Right ventricle myocardium inferior (tissue), 1 donor: ENCODE measurements at regions not wholly inside any gene's neighbourhood (a gene's known extent, or its start where the extent isn't known, plus 50 kb on each side); places are given as distances from the start of the nearest gene placed in this dataset.

Experiments used
- ATAC-seq: fragments of 200-7000 bp; cut with Tn5 transposase; one replicate; pipeline ENCODE4 v1.9.1; 2020; ENCODE audit warnings: mild to moderate bottlenecking, moderate library complexity
- DNase-seq: peaks from one replicate; pipeline ENCODE4 v3.0.0; 2021; ENCODE audit errors: missing footprints
- intact Hi-C: fragments of 100-400 bp; cut with DNase I; formaldehyde crosslinking; loops from one replicate; pipeline ENCODE4 v1.11.0; 2022
- donor health status: DM: no; HTN: yes; CAD: no; lungs with severe emphysema.

DNA sequence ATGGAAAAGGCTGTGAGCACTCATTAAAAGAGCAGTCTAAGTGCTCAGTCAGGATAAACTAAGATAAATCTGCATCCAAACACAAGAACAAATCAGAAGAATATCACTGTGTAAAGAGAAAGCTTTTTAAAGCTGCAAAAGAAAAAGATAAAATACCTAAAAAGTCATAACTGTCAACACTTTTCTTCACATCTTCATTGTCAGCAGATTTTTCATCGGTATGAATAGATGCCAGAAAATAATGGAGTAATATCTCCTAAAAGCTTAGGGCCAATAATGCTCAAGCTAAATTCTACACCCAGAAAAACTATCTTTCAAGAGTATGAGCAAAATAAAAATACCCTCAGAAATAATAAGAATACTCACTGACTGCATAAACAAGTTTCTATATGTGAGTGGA lies 54.0 kb upstream of the PALMD start:
- intact Hi-C loops = no loop called here
- no peak for DNase-seq
- no peak for ATAC-seq

DNA sequence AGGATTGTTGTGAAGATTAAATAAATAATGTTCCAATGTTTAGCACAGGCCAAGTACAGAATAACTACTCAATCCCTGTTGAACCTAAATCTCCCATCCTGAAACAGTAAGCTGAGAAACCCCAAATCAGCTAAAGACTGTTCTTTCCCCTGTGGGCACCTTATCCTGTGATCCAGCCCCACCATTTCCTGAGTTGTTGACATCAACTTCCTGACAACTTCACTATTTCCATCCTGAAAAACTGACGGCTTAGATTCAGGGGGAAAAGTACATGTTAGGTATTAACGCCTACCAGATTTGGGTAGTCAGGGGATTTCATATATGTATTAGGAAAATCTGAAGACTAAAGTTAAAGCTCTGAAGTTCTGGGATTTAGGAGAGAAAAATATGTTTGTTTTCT lies 51.7 kb upstream of the PALMD start:
- intact Hi-C loops = no loop called here
- ATAC-seq = no peak
- no peak for DNase-seq

DNA sequence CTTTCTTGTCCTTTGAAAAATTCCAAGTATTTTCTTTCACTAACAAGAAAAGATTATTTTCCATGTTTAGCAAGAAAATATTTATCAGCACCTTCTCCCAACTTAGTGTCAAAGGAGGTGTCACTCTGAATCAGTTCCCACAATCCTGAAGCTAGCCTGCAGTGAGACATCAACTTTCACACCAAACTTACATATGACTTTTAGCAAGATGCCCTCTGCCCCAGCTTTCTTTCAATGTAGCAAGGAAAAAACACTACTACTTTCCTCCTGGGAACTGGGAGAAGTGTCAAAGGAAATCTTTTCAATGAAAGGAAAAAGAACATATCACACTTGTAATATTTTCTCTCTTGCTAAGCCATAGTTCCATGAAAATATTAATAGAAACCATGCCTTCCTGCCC lies 50.9 kb upstream of the PALMD start:
- intact Hi-C loops = loop anchor here (5.0 kb wide), 1 partner anchor 53 kb away; no protein-coding TSS in a partner anchor
- DNase-seq = no peak
- no peak for ATAC-seq

DNA sequence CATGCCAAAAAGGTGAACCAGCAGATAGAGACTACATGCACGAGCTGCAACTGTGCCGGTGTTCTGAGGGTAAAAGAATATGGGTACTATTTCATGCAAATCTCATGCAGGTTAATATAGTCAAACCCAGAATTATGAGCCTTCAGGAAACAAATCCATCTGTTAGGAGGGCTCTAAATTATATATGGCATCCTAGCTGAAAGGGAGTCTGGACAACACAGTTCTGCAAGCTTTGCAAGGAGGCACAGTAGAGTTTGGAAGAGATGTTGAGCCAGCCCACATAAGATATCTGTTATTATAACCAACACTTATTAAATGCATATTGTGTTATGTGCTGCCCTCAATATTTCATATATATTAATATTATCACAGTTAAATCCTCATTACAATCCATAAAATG lies 50.5 kb upstream of the PALMD start:
- no peak for DNase-seq
- ATAC-seq = no peak
- intact Hi-C loops = loop anchor here (5.0 kb wide), 1 partner anchor 53 kb away; no protein-coding TSS in a partner anchor
